ENCODE measurements at regions not wholly inside any gene's neighbourhood (a gene's known extent, or its start where the extent isn't known, plus 50 kb on each side); places are given as distances from the start of the nearest gene placed in this dataset.
A peak's percentile ranks its signal among the peaks of the same experiment; 100 is the strongest.

DNA sequence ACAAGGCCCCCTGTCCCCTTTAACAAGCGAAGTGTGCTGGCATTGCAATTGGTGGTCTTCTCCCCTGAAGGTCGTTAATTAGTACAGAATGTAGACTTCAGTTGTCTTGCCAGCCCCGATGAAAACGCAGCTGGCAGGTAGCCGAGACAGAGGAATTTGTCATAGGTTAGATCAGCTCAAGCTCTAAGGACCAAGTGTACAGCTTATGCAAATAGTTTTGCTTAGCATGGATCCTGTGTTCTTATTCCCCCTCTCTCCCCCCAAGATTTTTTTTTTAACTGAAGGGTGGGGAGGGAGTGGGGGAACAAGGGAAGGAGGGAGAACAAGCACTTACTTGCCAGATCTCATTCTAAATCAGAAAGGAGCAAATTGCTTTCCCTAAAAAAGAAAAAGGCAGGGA, 58.6 kb upstream of the PARP11 start:
- DNase-seq (ENCODE audit: low spot score), result no peak
- in situ Hi-C loops (cut with MboI; ENCODE audit: low pct_unique_long_range_greater_than_20kb, low sequenced_read_pairs, unreplicated experiment), result no loop called here
- TF ChIP-seq CTCF (IDR thresholded peaks at IDR 0.05; ENCODE audit: extremely low read depth, insufficient read depth, missing control alignments), result no peak

GRCh38 chr12:3931206-3931605, 58.0 kb upstream of the PARP11 start:
- in situ Hi-C loops (cut with MboI; ENCODE audit: low pct_unique_long_range_greater_than_20kb, low sequenced_read_pairs, unreplicated experiment), result no loop called here
- no peak for DNase-seq (ENCODE audit: low spot score)
- TF ChIP-seq CTCF (IDR thresholded peaks at IDR 0.05; ENCODE audit: extremely low read depth, insufficient read depth, missing control alignments), result no peak

- TF ChIP-seq CTCF (IDR thresholded peaks at IDR 0.05; ENCODE audit: extremely low read depth, insufficient read depth, missing control alignments), result no peak
- in situ Hi-C loops (cut with MboI; ENCODE audit: low pct_unique_long_range_greater_than_20kb, low sequenced_read_pairs, unreplicated experiment), result no loop called here
- no peak for DNase-seq (ENCODE audit: low spot score)
Measured at GRCh38 chr12:3929875-3930615, 56.8 kb upstream of the PARP11 start.

- in situ Hi-C loops (cut with MboI; ENCODE audit: low pct_unique_long_range_greater_than_20kb, low sequenced_read_pairs, unreplicated experiment), result no loop called here
- no peak for TF ChIP-seq CTCF (IDR thresholded peaks at IDR 0.05; ENCODE audit: extremely low read depth, insufficient read depth, missing control alignments)
- peak; percentile 27 for DNase-seq (ENCODE audit: low spot score)
Measured at GRCh38 chr12:3928538-3929184, 55.5 kb upstream of the PARP11 start.

DNA sequence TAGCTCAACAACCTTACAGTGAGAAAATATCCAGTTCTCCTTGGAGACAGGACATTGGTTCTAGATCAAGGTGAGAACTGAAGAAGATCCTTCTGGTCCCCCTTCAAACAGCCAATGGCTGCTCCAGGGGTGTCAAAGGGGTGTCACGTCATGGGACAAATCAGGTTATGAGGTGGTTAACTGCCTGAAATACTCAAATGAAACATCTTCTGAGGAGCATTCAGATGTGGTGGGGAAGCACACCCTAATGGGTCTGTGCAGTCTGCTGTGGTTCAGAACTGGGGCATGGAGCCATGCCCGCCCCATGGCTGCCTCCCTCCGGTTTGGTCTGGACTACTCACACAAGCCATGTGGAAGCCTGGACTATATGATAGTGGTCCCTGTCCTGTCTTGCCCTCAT, 52.4 kb upstream of the PARP11 start:
- in situ Hi-C loops (cut with MboI; ENCODE audit: low pct_unique_long_range_greater_than_20kb, low sequenced_read_pairs, unreplicated experiment), result no loop called here
- TF ChIP-seq CTCF (IDR thresholded peaks at IDR 0.05; ENCODE audit: extremely low read depth, insufficient read depth, missing control alignments), result no peak
- DNase-seq (ENCODE audit: low spot score), result no peak

- in situ Hi-C loops (cut with MboI; ENCODE audit: low pct_unique_long_range_greater_than_20kb, low sequenced_read_pairs, unreplicated experiment), result no loop called here
- no peak for TF ChIP-seq CTCF (IDR thresholded peaks at IDR 0.05; ENCODE audit: extremely low read depth, insufficient read depth, missing control alignments)
- no peak for DNase-seq (ENCODE audit: low spot score)
Measured at GRCh38 chr12:3924761-3925160, 51.6 kb upstream of the PARP11 start.
